ENCODE measurements at regions not wholly inside any gene's neighbourhood (a gene's known extent, or its start where the extent isn't known, plus 50 kb on each side); places are given as distances from the start of the nearest gene placed in this dataset.
A peak's percentile ranks its signal among the peaks of the same experiment; 100 is the strongest.
"Not testable (repeated sequence)": the region's sequence is repeated elsewhere in the genome, so short reads cannot be mapped to it uniquely, and the experiment has no call there.

GRCh38 chrX:140447150-140447549 lies 57.7 kb downstream of the SOX3 start:
- no peaks in the 10 kb centered on the region for H3K27me3 ChIP-seq (ENCODE audit: control insufficient read depth, insufficient read depth, low read length)

GRCh38 chrX:140440876-140441275 lies 64.0 kb downstream of the SOX3 start:
- Histone ChIP-seq H3K4me1 (ENCODE audit: control insufficient read depth, low read depth, low read length) (peaks cover 8% of the 10 kb centered on the region), H3K27ac (ENCODE audit: low read length) (no peak overlapping the region), H3K36me3 (ENCODE audit: control insufficient read depth, low read depth, low read length) (no peaks in the 10 kb centered on the region), H3K4me3 (ENCODE audit: low read length) (no peak overlapping the region), H3K9ac (ENCODE audit: low read length) (no peak overlapping the region), H3K27me3 (ENCODE audit: control insufficient read depth, insufficient read depth, low read length) (peaks cover 5% of the 10 kb centered on the region), H3K9me3 (ENCODE audit: control insufficient read depth, low read depth, low read length) (no peaks in the 10 kb centered on the region)

More at GRCh38 chrX:140447150-140447549, 57.7 kb downstream of the SOX3 start:
- Histone ChIP-seq H3K27ac (ENCODE audit: low read length) (no peak overlapping the region), H3K4me3 (ENCODE audit: low read length) (no peak overlapping the region), H3K36me3 (ENCODE audit: control insufficient read depth, low read depth, low read length) (no peaks in the 10 kb centered on the region), H3K9me3 (ENCODE audit: control insufficient read depth, low read depth, low read length) (peaks cover 6% of the 10 kb centered on the region), H3K4me1 (ENCODE audit: control insufficient read depth, low read depth, low read length) (no peaks in the 10 kb centered on the region), H3K9ac (ENCODE audit: low read length) (no peak overlapping the region)

- Histone ChIP-seq H3K9me3 (ENCODE audit: control insufficient read depth, low read depth, low read length) (peaks cover 4% of the 10 kb centered on the region), H3K27me3 (ENCODE audit: control insufficient read depth, insufficient read depth, low read length) (peaks cover 5% of the 10 kb centered on the region), H3K36me3 (ENCODE audit: control insufficient read depth, low read depth, low read length) (no peaks in the 10 kb centered on the region), H3K4me1 (ENCODE audit: control insufficient read depth, low read depth, low read length) (peaks cover 8% of the 10 kb centered on the region), H3K4me3 (ENCODE audit: low read length) (peak overlapping the region; percentile 27), H3K27ac (ENCODE audit: low read length) (no peak overlapping the region), H3K9ac (ENCODE audit: low read length) (peak overlapping the region; percentile 35)
Observed at GRCh38 chrX:140439476-140439875, 65.4 kb downstream of the SOX3 start.

- no peaks in the 10 kb centered on the region for H3K36me3 ChIP-seq (ENCODE audit: control insufficient read depth, low read depth, low read length)
Observed at GRCh38 chrX:140434347-140434746, 70.5 kb downstream of the SOX3 start.

GRCh38 chrX:140433582-140433981 lies 71.3 kb downstream of the SOX3 start:
- Histone ChIP-seq H3K4me3 (ENCODE audit: low read length) (no peak overlapping the region), H3K36me3 (ENCODE audit: control insufficient read depth, low read depth, low read length) (no peaks in the 10 kb centered on the region), H3K4me1 (ENCODE audit: control insufficient read depth, low read depth, low read length) (no peaks in the 10 kb centered on the region), H3K27me3 (ENCODE audit: control insufficient read depth, insufficient read depth, low read length) (peaks cover 5% of the 10 kb centered on the region), H3K27ac (ENCODE audit: low read length) (no peak overlapping the region), H3K9me3 (ENCODE audit: control insufficient read depth, low read depth, low read length) (peaks cover 22% of the 10 kb centered on the region), H3K9ac (ENCODE audit: low read length) (no peak overlapping the region)

More at GRCh38 chrX:140434347-140434746, 70.5 kb downstream of the SOX3 start:
- no peak overlapping the region for H3K27ac ChIP-seq (ENCODE audit: low read length)
- H3K27me3 ChIP-seq (ENCODE audit: control insufficient read depth, insufficient read depth, low read length) = peaks cover 5% of the 10 kb centered on the region
- peaks cover 22% of the 10 kb centered on the region for H3K9me3 ChIP-seq (ENCODE audit: control insufficient read depth, low read depth, low read length)
- H3K4me1 ChIP-seq (ENCODE audit: control insufficient read depth, low read depth, low read length) = no peaks in the 10 kb centered on the region
- no peak overlapping the region for H3K4me3 ChIP-seq (ENCODE audit: low read length)
- no peak overlapping the region for H3K9ac ChIP-seq (ENCODE audit: low read length)

GRCh38 chrX:140432346-140433175 lies 72.3 kb downstream of the SOX3 start:
- no peaks in the 10 kb centered on the region for H3K27me3 ChIP-seq (ENCODE audit: control insufficient read depth, insufficient read depth, low read length)

GRCh38 chrX:140431521-140431920 lies 73.3 kb downstream of the SOX3 start:
- no peak overlapping the region for H3K27ac ChIP-seq (ENCODE audit: low read length)
- H3K4me1 ChIP-seq (ENCODE audit: control insufficient read depth, low read depth, low read length) = no peaks in the 10 kb centered on the region
- H3K27me3 ChIP-seq (ENCODE audit: control insufficient read depth, insufficient read depth, low read length) = no peaks in the 10 kb centered on the region
- H3K9me3 ChIP-seq (ENCODE audit: control insufficient read depth, low read depth, low read length) = peaks cover 25% of the 10 kb centered on the region
- H3K4me3 ChIP-seq (ENCODE audit: low read length) = no peak overlapping the region
- no peak overlapping the region for H3K9ac ChIP-seq (ENCODE audit: low read length)
- H3K36me3 ChIP-seq (ENCODE audit: control insufficient read depth, low read depth, low read length) = no peaks in the 10 kb centered on the region

More at GRCh38 chrX:140432346-140433175, 72.3 kb downstream of the SOX3 start:
- Histone ChIP-seq H3K36me3 (ENCODE audit: control insufficient read depth, low read depth, low read length) (no peaks in the 10 kb centered on the region), H3K4me1 (ENCODE audit: control insufficient read depth, low read depth, low read length) (no peaks in the 10 kb centered on the region), H3K4me3 (ENCODE audit: low read length) (no peak overlapping the region), H3K27ac (ENCODE audit: low read length) (no peak overlapping the region), H3K9ac (ENCODE audit: low read length) (no peak overlapping the region), H3K9me3 (ENCODE audit: control insufficient read depth, low read depth, low read length) (peaks cover 22% of the 10 kb centered on the region)

- Histone ChIP-seq H3K9ac (ENCODE audit: low read length) (no peak overlapping the region), H3K4me1 (ENCODE audit: control insufficient read depth, low read depth, low read length) (no peaks in the 10 kb centered on the region), H3K36me3 (ENCODE audit: control insufficient read depth, low read depth, low read length) (no peaks in the 10 kb centered on the region), H3K4me3 (ENCODE audit: low read length) (no peak overlapping the region), H3K27me3 (ENCODE audit: control insufficient read depth, insufficient read depth, low read length) (no peaks in the 10 kb centered on the region), H3K9me3 (ENCODE audit: control insufficient read depth, low read depth, low read length) (peaks cover 24% of the 10 kb centered on the region), H3K27ac (ENCODE audit: low read length) (no peak overlapping the region)
Observed at GRCh38 chrX:140425712-140426395, 79.0 kb downstream of the SOX3 start.

- Histone ChIP-seq H3K27ac (ENCODE audit: low read length) (no peak overlapping the region), H3K36me3 (ENCODE audit: control insufficient read depth, low read depth, low read length) (no peaks in the 10 kb centered on the region), H3K9ac (ENCODE audit: low read length) (no peak overlapping the region), H3K9me3 (ENCODE audit: control insufficient read depth, low read depth, low read length) (peaks cover 18% of the 10 kb centered on the region), H3K27me3 (ENCODE audit: control insufficient read depth, insufficient read depth, low read length) (no peaks in the 10 kb centered on the region), H3K4me1 (ENCODE audit: control insufficient read depth, low read depth, low read length) (no peaks in the 10 kb centered on the region), H3K4me3 (ENCODE audit: low read length) (no peak overlapping the region)
Observed at GRCh38 chrX:140422501-140422900, 82.4 kb downstream of the SOX3 start.

- H3K9me3 ChIP-seq (ENCODE audit: control insufficient read depth, low read depth, low read length) = peaks cover 17% of the 10 kb centered on the region
- not testable (repeated sequence) for H3K27me3 ChIP-seq (ENCODE audit: control insufficient read depth, insufficient read depth, low read length); H3K4me3 ChIP-seq (ENCODE audit: low read length); H3K9ac ChIP-seq (ENCODE audit: low read length); H3K27ac ChIP-seq (ENCODE audit: low read length); H3K36me3 ChIP-seq (ENCODE audit: control insufficient read depth, low read depth, low read length); H3K4me1 ChIP-seq (ENCODE audit: control insufficient read depth, low read depth, low read length)
Observed at GRCh38 chrX:140402131-140402530, 102.7 kb downstream of the SOX3 start.

- H3K36me3 ChIP-seq (ENCODE audit: control insufficient read depth, low read depth, low read length); H3K9ac ChIP-seq (ENCODE audit: low read length); H3K27ac ChIP-seq (ENCODE audit: low read length); H3K9me3 ChIP-seq (ENCODE audit: control insufficient read depth, low read depth, low read length); H3K27me3 ChIP-seq (ENCODE audit: control insufficient read depth, insufficient read depth, low read length); H3K4me3 ChIP-seq (ENCODE audit: low read length); H3K4me1 ChIP-seq (ENCODE audit: control insufficient read depth, low read depth, low read length): not testable (repeated sequence)
Observed at GRCh38 chrX:140396326-140396725, 108.5 kb downstream of the SOX3 start.
